ENCODE measurements at regions not wholly inside any gene's neighbourhood (a gene's known extent, or its start where the extent isn't known, plus 50 kb on each side); places are given as distances from the start of the nearest gene placed in this dataset.

DNA sequence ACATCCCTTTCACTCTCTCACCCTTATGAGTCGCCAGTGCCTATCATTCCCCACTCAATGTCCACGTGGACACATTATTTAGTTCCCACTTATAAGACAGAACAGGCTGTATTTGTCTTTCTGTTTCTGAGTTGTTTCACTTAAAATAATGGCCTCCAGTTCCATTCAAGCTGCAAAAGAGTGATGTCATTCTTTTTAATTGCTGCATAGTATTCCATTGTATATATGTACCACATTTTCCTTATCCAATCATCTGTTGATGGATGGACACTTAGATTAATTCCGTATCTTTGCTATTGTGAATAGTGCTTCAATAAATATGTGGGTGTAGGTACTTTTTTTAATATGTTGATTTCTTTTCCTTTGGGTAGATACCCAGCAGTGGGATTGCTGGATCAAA, 79.1 kb downstream of the ZNF365 start:
- DNase-seq, result no peak

DNA sequence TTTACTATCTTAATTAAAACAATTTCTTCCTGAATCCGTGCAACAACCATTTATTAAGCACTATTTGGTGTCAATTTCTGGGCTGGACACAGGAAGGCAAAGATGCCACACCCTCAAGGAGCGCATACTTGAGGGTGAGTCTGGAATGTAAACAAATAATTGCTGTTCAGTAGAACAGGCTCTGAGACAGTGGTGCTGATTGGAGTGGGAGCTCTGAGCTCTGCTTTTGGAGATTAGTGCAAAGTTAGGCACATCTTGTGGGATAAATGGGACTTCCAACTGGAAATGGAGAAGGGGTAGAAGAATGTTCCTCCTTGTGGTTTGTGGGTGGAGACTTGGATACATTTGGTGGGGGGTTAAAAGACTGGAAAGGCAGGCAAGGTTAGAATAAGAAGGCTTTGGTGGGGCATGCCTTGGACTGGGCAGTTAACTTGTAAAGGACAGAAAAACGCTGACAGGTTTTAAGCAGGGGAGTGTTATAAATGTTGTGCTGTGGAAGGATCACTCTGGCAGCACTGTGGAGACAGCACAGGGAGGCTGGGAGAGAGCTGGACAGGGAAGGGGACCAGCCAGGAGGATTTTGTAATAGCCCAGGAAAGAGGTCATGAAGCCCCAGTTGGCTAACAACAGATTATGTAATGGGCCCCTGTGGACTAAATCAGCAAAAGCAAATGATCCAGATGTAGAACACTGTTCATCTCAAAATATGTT, 80.7 kb downstream of the ZNF365 start:
- no peak for DNase-seq

DNA sequence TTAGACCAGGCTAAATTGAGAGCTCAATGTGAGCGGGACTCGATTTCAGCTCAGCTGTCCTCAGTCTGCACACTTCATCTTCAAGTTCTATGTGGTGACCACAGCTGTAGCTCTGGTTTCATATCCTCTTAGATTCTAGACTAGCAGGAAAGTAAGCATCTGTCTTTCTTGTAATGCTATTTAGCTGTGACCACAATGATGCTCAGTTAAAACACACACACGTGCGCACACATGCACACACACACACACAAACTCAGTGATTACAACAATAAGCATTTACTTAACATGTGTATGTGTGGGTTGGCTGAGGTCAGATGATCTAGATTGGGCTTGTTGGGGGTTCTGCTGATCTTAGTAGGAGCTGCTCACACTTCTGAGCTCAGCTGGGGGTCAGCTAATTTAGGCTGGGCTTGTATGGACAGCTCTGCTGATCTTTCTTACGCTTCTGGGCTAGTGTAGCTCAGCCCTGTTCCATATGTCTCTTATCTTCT, 82.5 kb downstream of the ZNF365 start:
- peak; percentile 3 for DNase-seq

DNA sequence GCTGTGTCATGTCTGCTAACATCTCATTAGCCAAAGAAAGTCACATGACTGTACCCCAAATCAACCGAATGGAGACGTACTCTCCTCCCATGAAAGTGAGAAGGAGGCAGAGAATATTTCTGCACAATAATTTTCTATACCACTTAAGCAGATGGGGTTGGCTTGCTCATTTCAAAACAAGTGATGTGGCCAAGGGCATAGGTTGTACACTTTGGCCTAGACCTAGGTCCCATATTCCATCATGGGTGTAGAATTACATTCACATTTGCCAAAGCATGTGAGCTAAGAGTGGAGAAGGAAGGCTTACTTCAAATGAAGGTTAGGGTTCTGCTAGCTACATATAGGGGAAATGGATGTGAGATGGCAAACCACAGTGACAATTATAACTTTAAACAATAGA, 83.0 kb downstream of the ZNF365 start:
- DNase-seq, result no peak

DNA sequence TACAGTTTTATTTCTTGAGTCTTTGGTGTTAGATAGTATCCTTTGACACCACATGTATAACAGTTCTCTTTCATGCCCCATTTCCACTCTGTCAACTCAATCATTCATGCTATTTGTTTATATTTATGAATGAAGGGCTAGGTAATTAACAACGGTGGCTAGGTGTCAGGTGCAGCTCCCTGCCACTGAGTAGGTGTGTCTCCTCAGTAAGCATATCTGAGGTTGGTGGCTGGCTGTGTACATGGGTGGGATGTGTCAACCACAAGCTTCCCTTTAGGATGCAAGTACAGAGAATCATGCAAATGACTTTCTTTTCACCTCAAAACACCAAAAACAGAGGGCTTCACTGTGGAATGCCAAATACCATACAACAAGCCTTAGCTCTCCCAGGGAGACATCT, 83.4 kb downstream of the ZNF365 start:
- no peak for DNase-seq

DNA sequence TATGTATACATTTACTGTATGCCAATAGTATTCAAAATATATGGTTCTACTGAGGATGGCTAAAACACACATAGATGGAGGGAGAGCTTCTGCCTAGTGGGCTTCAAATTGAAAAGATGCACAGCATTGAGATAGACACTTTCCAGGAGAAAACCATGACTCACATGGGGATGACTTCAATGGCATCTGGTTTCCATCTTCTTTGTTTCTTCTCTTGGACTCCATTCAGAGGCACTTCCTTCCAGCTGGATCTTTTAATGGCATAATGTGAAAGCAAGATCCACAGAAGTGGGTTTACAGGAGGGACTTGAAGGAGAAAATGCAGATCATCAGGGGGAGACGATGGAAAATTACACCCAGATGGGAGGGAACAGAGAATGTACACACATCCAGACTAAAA, 84.9 kb downstream of the ZNF365 start:
- DNase-seq, result no peak

DNA sequence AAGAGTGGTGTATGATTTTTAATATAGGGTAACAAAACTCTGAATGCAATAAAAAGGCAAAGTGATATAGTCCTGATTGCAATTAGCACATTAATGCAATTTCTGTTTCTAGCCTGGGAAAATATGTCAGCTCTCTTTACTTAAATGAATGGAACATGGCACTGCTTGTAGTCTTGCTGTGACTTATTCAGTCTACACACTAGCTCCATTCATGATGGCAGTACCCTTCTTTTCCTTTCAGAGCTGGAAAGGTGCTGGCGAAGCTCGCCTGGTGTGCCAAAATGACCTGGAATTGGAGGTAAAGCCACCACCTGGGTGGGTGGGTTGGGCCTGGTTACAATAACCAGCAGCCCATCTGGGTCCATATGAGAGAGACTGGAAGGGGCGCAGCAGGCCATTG, 85.3 kb downstream of the ZNF365 start:
- no peak for DNase-seq

DNA sequence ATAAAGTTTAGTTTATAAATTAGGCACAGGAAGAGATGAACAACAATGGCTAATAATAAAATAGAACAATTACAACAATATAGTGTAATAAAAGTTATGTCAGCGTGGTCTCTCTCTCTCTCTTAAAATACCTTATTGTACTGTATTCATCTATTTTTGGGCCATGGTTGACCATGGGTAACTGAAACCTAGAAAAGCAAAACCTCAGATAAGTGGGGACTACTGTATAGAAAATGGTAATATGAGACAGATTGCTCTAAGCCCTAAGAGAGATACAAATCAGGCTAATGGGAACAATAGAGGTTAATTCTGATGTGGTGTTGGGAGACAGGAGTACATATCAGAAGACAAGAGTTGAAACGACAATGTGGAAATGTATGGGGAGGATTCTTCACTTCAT, 86.2 kb downstream of the ZNF365 start:
- no peak for DNase-seq

DNA sequence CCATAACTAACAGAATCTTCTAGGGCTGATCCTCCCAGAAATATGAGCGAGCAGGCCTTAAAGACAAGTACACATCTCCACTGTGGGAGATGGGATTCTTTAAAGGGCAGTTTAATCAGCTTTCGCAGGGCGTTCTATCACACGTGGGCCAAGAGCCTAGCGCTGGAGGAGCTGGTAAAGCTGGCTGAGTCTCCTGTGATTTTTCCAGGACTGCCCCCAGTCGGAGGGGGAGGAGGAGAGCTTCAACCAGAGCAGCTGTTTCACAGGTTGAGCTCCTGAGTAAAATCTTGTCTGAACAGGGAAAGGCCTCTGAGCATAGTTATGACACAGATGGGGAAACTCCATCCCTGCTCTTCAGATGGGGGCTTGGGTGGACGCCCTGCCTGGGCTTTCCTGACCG, 87.0 kb downstream of the ZNF365 start:
- DNase-seq, result no peak

DNA sequence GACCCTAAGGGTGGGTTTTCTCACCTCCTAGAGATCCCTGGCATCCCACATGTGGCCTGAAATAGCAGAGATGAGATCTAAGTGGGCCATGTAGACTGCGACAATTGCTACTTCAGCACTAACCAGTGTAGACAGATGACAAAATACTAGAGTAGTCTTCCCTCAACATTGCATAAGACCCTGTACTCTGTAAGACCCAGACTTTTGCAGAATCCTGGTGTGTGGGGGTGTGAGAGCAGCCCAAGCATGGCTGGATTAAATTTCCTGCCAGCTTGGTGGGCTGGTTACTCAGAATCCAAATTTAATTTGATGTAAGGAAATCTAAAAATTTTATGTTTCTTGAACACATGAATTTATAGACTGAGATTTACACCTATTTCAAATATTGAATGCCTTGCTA, 88.3 kb downstream of the ZNF365 start:
- DNase-seq, result no peak

DNA sequence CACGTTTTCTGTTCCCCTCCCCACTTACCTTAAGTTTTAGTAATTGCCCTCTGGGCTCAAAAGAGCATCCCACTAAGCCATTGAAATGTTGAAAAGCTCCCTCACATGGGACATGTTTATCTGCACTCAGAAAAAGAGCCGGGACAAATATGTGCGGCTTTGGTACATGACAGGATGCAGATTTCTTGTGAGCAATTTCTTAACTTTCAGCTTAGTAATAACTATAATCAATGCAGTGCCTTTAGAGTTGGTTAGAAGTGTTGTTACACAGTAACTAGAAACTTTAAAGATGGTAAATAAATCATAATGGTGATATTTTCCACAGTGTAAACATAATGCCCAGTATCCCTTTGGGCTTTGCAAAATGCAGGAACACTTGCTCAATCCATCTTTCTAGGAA, 89.2 kb downstream of the ZNF365 start:
- DNase-seq, result no peak

DNA sequence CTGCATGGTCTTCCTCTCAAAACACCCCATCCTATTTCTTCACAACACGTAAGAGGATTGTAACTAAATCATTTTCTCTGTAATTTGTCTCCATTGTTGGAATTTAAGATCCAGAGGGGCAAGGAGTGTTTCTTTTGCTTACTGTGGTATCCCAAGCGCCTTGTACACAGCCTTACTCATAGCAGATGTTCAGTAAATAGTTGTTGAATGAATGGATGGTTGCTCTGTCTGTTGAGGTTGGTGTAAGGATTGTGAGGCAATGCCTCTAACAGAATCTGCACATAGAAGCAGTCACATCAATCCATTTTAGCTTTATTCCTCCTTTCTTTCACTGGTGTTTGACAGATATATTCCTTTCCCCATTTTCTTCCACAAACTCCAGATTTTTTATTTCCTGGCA, 90.1 kb downstream of the ZNF365 start:
- DNase-seq, result no peak

DNA sequence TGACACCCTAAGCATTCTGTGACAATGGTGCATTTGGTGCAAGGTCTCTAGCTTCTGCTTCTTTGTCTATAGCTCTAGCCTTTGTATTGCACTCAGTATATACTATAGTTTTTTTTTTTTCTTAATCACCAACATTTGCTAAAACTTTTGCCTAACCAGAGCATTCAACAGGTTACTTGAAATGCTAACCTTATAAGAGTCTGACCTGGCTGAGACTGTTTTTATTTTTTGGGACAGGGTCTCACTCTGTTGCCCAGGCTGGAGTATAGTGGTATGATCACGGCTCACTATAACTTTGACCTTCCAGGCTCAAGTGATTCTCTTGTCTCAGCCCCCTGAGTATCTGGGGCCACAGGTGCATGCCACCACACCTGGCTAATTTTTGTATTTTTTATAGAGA, 92.4 kb downstream of the ZNF365 start:
- DNase-seq, result no peak

DNA sequence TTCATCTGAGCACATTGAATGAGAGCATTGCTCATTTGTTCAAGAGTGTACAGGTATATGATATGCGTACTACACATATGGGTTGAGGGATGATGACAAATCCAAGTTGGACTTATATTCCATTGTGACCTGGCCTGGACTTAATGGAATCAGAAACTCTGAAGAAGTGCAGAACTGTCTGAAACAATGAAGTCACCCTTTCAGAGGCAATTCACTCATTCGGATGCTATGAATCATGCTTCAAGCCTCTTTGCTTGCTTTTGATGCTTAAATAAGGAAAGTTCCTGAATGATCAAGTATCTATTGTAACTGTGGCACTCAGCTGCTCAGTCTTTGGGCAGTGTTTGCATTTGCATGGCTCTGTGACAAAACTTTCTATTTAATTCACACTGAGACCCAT, 93.4 kb downstream of the ZNF365 start:
- no peak for DNase-seq

DNA sequence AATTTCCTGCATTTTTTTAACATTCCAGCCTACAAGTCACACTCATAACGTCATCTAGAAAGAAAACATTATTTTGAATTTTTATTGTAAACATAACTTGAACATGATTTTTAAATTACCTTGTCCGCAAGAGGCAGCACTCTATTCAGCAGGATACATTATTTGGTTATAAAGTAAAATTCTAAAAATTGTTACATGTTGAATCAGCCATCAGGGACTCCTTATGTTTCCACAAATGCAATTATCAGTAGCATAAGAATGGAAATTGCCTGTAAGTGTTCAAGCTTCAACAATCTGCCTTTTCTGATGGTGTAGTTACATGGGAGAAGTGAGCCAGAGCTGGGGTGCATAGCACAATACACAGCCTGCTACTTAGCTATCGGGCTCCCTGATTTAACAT, 97.5 kb downstream of the ZNF365 start:
- no peak for DNase-seq

DNA sequence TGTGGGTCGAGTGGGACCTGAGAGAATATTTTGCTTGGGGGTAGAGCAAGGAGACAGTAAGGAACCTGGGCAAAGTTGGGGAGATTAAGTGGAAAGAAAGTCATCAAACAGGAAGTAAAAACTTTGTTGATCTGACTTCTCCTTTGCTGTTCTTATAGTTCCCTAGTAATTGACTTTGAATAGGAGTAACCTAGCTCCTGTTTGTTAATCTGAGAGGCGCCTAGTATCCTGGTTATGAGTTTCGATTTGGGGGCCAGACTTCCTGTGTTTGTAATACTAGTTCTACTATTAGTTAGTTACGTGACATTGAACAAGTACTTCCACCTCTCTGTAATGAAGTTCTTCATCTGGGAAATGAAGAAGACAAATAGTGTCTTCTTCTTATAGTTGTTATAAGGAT, 99.1 kb downstream of the ZNF365 start:
- no peak for DNase-seq

DNA sequence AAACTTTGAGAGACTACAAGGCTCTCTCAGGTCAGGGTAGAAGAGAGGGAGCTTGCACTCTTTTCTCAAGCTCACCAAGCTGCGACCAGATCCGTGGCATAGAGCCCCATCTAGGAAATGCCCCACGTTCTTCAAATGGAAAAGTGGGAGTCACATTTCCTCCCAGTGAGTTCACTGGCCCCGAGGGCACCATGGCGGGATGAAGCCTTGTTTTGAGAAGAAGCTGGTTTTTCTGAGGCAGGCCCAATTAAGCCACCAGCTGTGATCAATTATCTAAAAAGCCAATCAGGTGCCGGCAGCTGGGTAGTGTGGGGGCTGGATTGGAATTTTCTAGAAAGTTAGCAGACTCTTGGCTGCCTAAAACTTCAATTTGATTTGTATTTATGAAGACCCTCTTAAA, 101.4 kb downstream of the ZNF365 start:
- no peak for DNase-seq

DNA sequence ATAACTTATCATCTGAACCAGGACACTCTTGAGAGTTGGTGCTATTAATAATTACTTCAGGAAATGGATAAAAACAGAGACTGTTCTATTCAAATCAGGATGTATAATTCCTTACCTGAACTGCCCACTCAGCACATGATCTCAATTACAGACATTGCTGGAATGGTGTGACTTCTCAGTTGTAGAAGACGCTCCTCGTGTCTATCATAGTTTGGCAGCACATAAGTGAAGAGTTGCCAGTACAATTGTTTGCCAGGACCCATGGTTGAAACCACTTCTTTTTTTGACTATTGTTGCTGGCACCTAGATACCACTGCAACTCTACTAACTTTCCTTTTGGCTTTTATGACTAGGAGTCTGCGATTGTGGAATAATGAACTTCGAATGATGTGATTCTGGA, 105.4 kb downstream of the ZNF365 start:
- DNase-seq, result no peak

DNA sequence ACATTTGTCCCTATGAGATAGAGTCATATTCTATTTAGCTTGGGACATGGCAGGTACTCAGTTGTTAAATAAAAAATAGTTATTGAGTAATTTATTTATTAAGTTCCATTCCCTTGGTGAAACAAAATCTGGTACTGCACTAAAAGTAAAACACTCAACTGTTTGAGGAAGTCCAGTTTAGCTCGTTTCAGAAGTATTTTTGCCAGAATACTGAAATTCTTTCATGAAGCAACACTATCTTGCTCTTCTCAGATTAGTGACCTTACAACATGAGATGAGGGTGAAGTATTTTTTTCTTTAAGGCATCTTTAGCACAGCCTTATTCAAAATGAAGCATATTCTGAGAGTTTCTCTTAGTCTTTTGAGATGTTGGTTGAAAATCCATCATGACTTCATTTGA, 106.0 kb downstream of the ZNF365 start:
- DNase-seq, result no peak

DNA sequence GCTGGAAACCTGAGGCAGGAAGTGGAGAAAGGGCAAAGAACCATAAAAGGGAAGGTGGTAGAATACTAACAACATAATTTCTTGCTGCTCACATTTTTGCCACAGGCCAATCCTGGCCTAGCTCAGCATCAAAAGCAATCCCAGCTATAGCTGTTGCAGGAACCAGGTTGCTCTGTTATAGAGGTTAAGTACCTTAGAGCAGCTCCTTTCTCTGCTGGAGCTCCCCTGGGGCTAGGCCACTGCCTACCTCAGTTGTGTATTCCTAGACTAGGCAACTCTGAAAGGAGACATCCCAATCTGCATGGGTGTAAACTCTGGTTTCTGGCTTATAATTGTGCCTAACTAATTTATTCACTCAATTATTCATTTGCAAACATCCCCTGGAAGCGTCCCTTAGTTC, 108.4 kb downstream of the ZNF365 start:
- DNase-seq, result no peak

DNA sequence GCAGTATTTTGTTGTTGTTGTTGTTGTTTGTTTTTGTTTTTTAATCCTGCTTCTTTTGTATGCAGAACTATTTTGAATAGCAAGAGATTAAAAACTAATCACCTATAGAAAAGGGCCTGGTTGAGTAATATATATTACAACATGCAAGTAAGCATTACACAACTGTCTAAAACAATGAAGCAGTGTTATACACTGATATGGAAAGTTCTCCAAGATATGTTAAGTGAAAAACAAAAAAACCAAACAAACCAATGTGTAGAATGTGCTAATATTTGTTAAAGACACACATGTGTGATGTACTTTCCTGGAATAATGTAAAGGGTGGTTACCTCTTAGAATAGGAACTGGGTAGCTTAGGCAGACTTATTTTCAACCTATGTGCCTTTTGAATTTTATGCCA, 117.4 kb downstream of the ZNF365 start:
- DNase-seq, result no peak

DNA sequence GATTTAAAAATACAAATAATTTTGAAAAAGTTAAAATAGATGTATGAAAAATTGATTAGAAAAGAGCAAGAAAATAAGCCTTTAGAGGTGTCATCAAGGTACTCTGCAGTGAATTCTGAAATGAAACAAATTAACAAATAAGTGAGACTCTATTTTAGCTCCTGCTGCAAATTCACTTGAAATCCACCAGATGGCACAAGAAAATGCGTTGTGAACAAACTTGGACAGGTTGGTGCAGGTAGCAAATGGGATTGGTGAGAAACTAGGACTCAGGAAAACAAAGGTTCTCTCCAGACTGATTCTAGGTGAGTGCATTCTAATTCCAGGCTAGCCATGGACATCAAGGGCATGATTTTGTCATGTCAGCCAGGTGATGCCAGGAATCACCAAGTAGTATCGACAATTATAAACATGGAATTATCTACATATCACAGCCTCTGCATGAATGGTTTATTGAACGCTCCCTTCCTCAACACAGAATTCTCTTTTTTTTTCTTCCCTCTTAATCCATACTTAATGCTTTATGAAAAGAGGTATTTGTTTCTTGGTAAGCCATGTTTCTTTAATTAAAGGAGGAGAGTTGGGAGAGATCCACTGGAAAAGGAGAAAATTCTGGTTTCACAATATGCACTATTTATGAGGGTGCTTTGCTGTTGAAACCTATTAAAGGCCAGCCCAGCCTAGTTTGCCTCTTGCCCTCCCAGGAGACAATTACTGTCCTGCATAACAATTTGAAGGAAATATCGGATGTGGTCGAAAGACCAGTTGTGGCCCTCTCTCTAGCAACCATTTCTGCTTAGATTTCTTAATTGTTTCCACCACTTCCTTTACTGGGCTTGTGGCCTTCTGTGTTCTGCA, 118.1 kb downstream of the ZNF365 start:
- peak; percentile 23 for DNase-seq

DNA sequence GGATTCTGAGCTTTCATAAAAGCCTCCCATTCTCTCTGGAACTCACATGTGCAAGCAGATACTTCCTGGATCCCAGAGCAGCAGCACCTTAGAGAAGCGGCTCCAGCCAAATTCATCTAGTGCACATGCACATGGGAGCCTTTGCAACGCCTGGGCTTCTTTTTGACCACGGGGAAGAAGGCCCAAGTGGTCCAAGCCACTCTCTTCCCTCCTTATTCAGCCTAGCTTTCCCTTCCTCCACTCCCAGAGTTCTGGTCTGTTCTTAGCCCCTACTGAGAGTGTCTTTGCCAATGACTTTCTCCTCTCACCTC, 118.7 kb downstream of the ZNF365 start:
- no peak for DNase-seq

DNA sequence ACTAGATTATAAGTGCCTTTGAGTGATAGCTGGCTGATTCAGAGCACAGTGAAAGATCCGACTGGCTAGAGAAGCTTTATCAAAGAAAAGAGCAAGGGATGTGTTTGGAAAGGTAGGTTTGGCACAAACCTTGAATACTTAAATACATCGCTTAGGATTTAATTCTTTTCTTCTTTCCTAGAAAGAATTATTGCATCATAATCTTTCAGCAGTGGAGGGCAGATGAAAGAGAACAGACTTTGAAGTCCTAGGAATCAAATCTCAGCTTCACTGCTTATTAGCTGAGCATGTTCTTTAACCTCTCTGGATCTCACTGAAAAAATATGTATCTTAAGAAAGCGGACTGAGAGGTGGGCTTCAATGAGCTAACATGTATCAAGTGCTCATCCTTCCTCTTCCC, 122.8 kb downstream of the ZNF365 start:
- no peak for DNase-seq

DNA sequence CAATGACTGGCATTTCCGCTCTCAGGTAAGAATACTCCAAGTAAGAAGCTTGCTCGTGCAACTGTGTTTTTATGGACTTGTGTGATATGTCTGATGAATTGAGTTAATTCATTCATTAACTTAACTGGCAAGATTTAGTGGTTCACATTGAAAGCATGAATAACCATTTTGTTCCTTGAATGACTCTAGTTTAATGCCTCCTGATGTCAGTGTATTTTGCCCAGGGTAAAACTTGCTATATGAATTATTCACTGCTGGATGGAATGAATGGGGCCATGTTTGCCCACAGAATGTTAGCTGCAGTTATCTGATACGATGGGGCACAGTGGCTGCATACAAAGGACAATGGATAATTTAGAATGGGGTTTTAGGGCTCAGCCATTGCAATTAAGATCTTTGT, 124.1 kb downstream of the ZNF365 start:
- DNase-seq, result no peak
